Fibroblast of lung (primary cell): ENCODE measurements at regions not wholly inside any gene's neighbourhood (a gene's known extent, or its start where the extent isn't known, plus 50 kb on each side); places are given as distances from the start of the nearest gene placed in this dataset.

Source experiments
- DNase-seq, 2 donors: peaks; one replicate each; pipeline versions ENCODE4 v3.0.0 to v3.0.0-alpha.2; 2010; ENCODE audit warnings: low read depth in 2 of 2
- H2AFZ ChIP-seq: 2 replicates; pipeline ENCODE4 v1.5.1; 2012; ENCODE audit warnings: low read length, control low read depth, inconsistent platforms
- H3K27ac ChIP-seq: 2 replicates; pipeline ENCODE4 v1.5.1; 2011; ENCODE audit warnings: low read length, control low read depth; ENCODE audit not compliant: insufficient read depth
- H3K27me3 ChIP-seq: 2 replicates; pipeline ENCODE4 v1.5.1; 2011; ENCODE audit warnings: mild to moderate bottlenecking, low read length; ENCODE audit not compliant: control insufficient read depth, insufficient read depth
- H3K36me3 ChIP-seq: 2 replicates; pipeline ENCODE4 v1.5.1; 2011; ENCODE audit warnings: low read length; ENCODE audit not compliant: control insufficient read depth, insufficient read depth
- H3K4me1 ChIP-seq: 2 replicates; pipeline ENCODE4 v1.5.1; 2011; ENCODE audit warnings: low read length; ENCODE audit not compliant: control insufficient read depth, insufficient read depth; ENCODE audit errors: extremely low read depth
- H3K4me2 ChIP-seq: 2 replicates; pipeline ENCODE4 v1.5.1; 2011; ENCODE audit warnings: low read length, control low read depth; ENCODE audit not compliant: insufficient read depth; ENCODE audit errors: extremely low read depth
- H3K4me3 ChIP-seq, 4 experiments: fragments of 200-600 bp in 1 of 4; sonication (generic) in 1 of 4; replicated peaks in 1 of 4; 2 replicates each; pipeline ENCODE4 v1.5.1; 2011 to 2016; ENCODE audit warnings: low read length in 4 of 4, low read depth in 3 of 4, mild to moderate bottlenecking in 3 of 4, control low read depth in 2 of 4, inconsistent platforms in 1 of 4, mixed read lengths in 1 of 4; ENCODE audit not compliant: insufficient read depth in 1 of 4; ENCODE audit errors: control extremely low read depth in 1 of 4
- H3K79me2 ChIP-seq: 2 replicates; pipeline ENCODE4 v1.5.1; 2012; ENCODE audit warnings: mild to moderate bottlenecking, low read length, inconsistent platforms; ENCODE audit not compliant: control insufficient read depth, insufficient read depth
- H3K9ac ChIP-seq: 2 replicates; pipeline ENCODE4 v1.5.1; 2011; ENCODE audit warnings: mild to moderate bottlenecking, low read length, control low read depth; ENCODE audit not compliant: insufficient read depth
- H3K9me3 ChIP-seq: 2 replicates; pipeline ENCODE4 v1.5.1; 2012; ENCODE audit warnings: low read depth, low read length; ENCODE audit not compliant: control insufficient read depth, insufficient read depth
- H4K20me1 ChIP-seq: 2 replicates; pipeline ENCODE4 v1.5.1; 2011; ENCODE audit warnings: low read length; ENCODE audit not compliant: control insufficient read depth, insufficient read depth; ENCODE audit errors: extremely low read depth
- CTCF ChIP-seq, 2 donors: IDR thresholded peaks in 1 of 2; conservative IDR thresholded peaks in 1 of 2; 1 replicate in 1 of 2; 2 replicates in 1 of 2; pipeline ENCODE4 v1.5.1; 2011 to 2012; ENCODE audit warnings: low read length in 2 of 2, control low read depth in 1 of 2, inconsistent platforms in 1 of 2, low read depth in 1 of 2, mild to moderate bottlenecking in 1 of 2
- EZH2 ChIP-seq: IDR thresholded peaks from 2 replicates; pipeline ENCODE4 v1.5.1; 2012; ENCODE audit warnings: low read length, control low read depth, mild to moderate bottlenecking; ENCODE audit errors: missing control alignments

- TF ChIP-seq EZH2: no peak
- TF ChIP-seq CTCF (conservative IDR thresholded peaks at IDR 0.05 in 1 of 2, IDR thresholded peaks at IDR 0.05 in 1 of 2; ENCODE audit: low read depth in 1 of 2, low read length in 2 of 2): no peak
- Histone ChIP-seq H2AFZ (no peak overlapping the region), H3K27me3 (no peaks in the 10 kb centered on the region), H3K79me2 (no peaks in the 10 kb centered on the region), H3K4me1 (no peaks in the 10 kb centered on the region), H3K9me3 (no peaks in the 10 kb centered on the region), H3K27ac (peak overlapping the region; percentile 68), H3K4me2 (peak overlapping the region; percentile 83), H3K4me3 (peak overlapping the region; percentile 26 to 63 (median 44)), H3K9ac (no peak overlapping the region), H4K20me1 (no peaks in the 10 kb centered on the region), H3K36me3 (no peaks in the 10 kb centered on the region)
- DNase-seq: no peak
These were observed 97.2 kb downstream of the HFE start for GRCh38 chr6:26184367-26184891.

- H3K4me2 ChIP-seq: no peak overlapping the region
These were observed 97.8 kb downstream of the HFE start for GRCh38 chr6:26185004-26185403.

GRCh38 chr6:26185802-26186201 is 98.6 kb downstream of the HFE start:
- DNase-seq: no peak
- Histone ChIP-seq H3K4me3 (no peak overlapping the region), H3K9ac (no peak overlapping the region), H4K20me1 (no peaks in the 10 kb centered on the region), H3K4me2 (no peak overlapping the region), H3K27me3 (no peaks in the 10 kb centered on the region), H3K9me3 (no peaks in the 10 kb centered on the region), H3K4me1 (no peaks in the 10 kb centered on the region), H3K27ac (no peak overlapping the region), H3K36me3 (no peaks in the 10 kb centered on the region), H3K79me2 (no peaks in the 10 kb centered on the region), H2AFZ (no peak overlapping the region)
- no peak for TF ChIP-seq EZH2
- no peak for TF ChIP-seq CTCF (conservative IDR thresholded peaks at IDR 0.05 in 1 of 2, IDR thresholded peaks at IDR 0.05 in 1 of 2; ENCODE audit: low read depth in 1 of 2, low read length in 2 of 2)

More at GRCh38 chr6:26185004-26185403, 97.8 kb downstream of the HFE start:
- H3K27ac ChIP-seq: no peak overlapping the region
- no peak overlapping the region for H3K4me3 ChIP-seq
- H3K9me3 ChIP-seq: no peaks in the 10 kb centered on the region
- H2AFZ ChIP-seq: no peak overlapping the region
- DNase-seq: no peak
- no peaks in the 10 kb centered on the region for H3K79me2 ChIP-seq
- no peaks in the 10 kb centered on the region for H3K4me1 ChIP-seq
- no peaks in the 10 kb centered on the region for H3K36me3 ChIP-seq
- TF ChIP-seq EZH2: no peak
- TF ChIP-seq CTCF (conservative IDR thresholded peaks at IDR 0.05 in 1 of 2, IDR thresholded peaks at IDR 0.05 in 1 of 2; ENCODE audit: low read depth in 1 of 2, low read length in 2 of 2): no peak
- no peaks in the 10 kb centered on the region for H3K27me3 ChIP-seq
- no peaks in the 10 kb centered on the region for H4K20me1 ChIP-seq
- no peak overlapping the region for H3K9ac ChIP-seq
